ENCODE measurements at regions not wholly inside any gene's neighbourhood (a gene's known extent, or its start where the extent isn't known, plus 50 kb on each side); places are given as distances from the start of the nearest gene placed in this dataset.

DNA sequence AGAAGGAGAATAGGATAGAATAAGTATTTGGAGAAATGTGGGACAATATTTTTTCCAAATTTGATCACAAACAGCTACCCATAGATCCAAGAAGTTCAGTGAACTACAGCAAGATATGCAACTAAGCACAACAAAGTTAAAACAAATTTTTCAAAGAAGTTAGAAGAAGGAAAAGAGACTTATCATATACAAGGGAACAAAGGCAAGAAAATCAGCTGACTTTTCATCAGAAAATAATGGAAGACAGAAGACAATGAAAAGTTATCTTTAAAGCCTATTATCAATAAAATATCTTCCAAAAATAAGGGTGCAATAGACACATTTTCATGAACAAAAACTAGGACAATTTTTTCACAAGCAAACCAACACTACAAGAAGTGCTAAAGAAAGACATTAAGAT is 202.8 kb upstream of the FN1 start:
- no peak for TF ChIP-seq EZH2phosphoT487 (IDR thresholded peaks at IDR 0.05; ENCODE audit: insufficient read depth, low read depth)
- TF ChIP-seq EZH2 (IDR thresholded peaks at IDR 0.05; ENCODE audit: insufficient read depth, poor library complexity, severe bottlenecking) = no peak
